Fibroblast of skin of right quadriceps (primary cell): ENCODE measurements at regions not wholly inside any gene's neighbourhood (a gene's known extent, or its start where the extent isn't known, plus 50 kb on each side); places are given as distances from the start of the nearest gene placed in this dataset.
"Not testable (repeated sequence)": the region's sequence is repeated elsewhere in the genome, so short reads cannot be mapped to it uniquely, and the experiment has no call there.

ENCODE experiments used
- DNase-seq: peaks from one replicate; pipeline ENCODE4 v3.0.0-alpha.2; 2013

DNA sequence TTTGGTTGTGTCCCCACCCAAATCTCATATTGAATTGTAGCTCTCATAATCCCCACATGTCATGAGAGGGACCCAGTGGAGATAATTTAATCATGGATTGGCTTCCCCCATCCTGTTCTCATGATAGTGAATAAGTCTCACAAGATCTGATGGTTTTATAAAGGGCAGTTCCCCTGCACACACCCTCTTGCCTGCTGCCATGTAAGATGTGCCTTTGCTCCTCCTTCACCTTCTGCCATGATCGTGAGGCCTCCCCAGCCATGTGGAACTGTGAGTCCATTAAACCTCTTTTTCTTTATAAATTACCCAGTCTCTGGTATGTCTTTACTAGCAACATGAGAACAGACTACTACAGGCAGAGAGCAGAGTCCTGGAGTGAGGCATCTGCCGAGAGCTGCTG, 90.2 kb upstream of the SLC45A1 start:
- DNase-seq = not testable (repeated sequence)

DNA sequence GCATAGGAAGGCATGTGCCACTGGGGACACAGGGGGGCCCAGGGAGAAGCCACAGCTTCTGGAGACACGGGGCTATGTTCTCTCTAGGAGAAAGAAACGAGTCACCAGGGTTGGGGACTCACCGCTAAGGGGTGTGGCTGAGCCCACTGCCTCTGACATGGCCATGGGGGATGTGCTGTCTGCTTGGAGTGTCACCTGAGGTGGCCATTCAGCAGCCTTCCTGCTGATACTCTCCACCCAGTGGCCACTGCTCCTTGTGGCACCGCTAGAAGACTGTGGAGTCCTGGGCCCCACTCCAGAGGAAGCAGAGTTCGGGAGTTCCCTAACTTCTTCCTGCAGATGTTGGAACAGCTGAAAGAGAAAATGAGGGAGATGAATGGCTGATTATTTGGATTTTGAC, 91.2 kb upstream of the SLC45A1 start:
- no peak for DNase-seq

DNA sequence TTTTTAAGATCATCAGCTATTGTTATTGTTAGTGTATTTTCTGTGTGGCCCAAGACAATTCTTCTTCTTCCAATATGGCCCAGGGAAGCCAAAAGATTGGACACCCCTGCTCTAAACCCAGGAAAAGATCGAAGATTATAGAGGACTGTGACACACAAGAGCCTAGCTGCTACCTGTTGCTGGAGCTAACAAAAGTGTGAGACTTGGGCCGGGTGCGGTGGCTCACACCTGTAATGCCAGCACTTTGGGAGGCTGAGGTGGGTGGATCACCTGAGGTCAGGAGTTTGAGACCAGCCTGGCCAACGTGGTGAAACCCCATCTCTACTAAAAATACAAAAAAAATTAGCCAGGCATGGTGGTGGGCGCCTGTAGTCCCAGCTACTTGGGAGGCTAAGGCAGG, 91.9 kb upstream of the SLC45A1 start:
- DNase-seq = not testable (repeated sequence)

DNA sequence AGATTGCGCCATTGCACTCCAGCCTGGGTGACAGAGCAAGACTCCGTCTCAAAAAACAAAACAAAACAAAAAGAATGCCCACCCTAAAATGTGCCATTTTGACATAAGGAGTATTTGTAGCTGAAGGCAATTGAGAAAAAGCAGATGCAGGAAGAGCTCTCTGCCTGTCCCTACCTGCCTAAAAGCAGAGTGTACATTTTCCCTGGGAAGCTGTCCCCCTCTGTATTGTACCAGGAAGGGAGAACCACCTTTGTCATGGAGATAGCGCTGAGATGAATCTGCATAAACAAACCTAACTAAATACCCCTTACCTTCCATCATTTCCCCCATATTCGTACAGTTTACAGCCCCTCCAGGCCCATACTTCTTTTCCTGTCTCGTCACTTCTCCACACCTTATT, 94.4 kb upstream of the SLC45A1 start:
- no peak for DNase-seq

- DNase-seq = no peak
Observed at GRCh38 chr1:8222789-8223188, 95.1 kb upstream of the SLC45A1 start.

GRCh38 chr1:8219530-8219929, 98.4 kb upstream of the SLC45A1 start:
- DNase-seq = no peak

- DNase-seq = peak; percentile 20
Observed at GRCh38 chr1:8218351-8219092, 99.4 kb upstream of the SLC45A1 start.

DNA sequence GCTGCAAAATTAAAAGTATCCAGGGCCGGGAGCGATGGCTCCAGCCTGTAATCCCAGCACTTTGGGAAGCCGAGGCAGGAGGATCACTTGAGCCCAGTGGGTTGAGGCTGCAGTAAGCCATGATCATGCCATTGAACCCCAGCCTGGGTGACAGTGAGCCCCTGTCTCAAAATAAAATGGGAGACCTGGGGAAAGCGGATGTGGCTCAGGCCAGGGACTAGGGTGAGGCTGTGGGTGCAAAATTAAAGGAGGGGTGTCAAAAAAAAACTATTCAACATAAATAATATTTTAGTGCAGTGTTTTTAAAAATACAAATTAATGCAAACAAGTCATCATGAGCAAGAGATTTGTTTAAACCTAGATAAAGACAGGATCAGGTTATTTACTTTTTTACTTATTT, 100.1 kb upstream of the SLC45A1 start:
- no peak for DNase-seq

- peak; percentile 30 for DNase-seq
Observed at GRCh38 chr1:8217011-8217711, 100.8 kb upstream of the SLC45A1 start.

GRCh38 chr1:8216005-8216404, 101.9 kb upstream of the SLC45A1 start:
- DNase-seq = peak; percentile 25

GRCh38 chr1:8214501-8215173, 103.3 kb upstream of the SLC45A1 start:
- DNase-seq = peak; percentile 49

- DNase-seq = peak; percentile 34
Observed at GRCh38 chr1:8213676-8214075, 104.2 kb upstream of the SLC45A1 start.

- DNase-seq = no peak
Observed at GRCh38 chr1:8213136-8213535, 104.8 kb upstream of the SLC45A1 start.

DNA sequence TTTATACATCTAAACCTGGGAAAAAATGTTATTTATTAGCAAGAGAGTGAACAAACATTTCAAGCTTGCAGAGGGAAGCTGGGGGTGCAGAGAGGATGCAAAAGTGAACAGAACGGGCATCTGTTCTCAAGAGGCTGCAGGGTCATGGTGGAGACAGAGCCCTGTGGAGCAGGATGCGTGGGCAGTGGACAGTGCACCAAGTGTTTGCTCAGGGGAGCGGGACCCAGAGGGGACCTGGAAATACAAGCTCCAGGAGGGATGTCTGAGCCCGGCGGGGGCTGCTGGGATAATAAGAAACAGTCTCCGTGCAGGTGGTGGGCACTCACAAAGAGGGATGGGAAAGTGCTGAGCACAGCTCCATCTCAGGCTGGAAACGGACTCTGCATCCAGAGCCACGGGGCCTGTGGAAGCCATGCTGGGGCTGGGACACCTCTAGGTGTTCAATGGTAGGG, 105.3 kb upstream of the SLC45A1 start:
- no peak for DNase-seq

- peak; percentile 99 for DNase-seq
Observed at GRCh38 chr1:8211883-8212579, 105.9 kb upstream of the SLC45A1 start.

DNA sequence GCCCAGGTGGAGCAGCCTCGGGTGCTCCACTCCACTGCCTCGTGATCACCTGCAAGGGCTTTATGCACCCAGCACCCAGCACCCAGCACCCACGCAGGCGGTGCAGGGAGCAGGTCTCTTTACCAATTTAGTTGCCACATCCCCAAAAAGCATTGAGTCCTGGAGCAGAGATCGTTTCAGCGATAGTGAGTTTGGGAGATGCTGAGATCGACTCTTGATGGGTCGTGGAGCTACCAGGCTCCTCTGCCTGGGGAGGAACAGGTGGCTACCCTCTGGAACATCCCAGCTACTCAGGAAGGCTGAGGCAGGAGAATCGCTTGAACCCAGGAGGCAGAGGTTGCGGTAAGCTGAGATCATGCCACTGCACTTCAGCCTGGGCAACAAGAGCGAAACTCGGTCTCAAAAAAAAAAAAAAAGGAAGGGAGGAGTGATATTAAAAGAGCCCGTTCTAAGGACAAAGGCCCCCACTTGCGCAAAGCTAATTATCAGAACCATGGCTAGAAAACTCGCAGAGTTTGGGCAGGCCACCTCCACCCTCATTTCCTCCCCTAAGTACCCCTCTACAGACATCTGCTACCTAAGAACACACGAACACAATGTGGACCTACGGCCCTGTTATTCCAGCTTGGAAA, 106.5 kb upstream of the SLC45A1 start:
- DNase-seq = no peak

- no peak for DNase-seq
Observed at GRCh38 chr1:8207202-8207601, 110.7 kb upstream of the SLC45A1 start.

- DNase-seq = no peak
Observed at GRCh38 chr1:8206391-8206790, 111.5 kb upstream of the SLC45A1 start.

DNA sequence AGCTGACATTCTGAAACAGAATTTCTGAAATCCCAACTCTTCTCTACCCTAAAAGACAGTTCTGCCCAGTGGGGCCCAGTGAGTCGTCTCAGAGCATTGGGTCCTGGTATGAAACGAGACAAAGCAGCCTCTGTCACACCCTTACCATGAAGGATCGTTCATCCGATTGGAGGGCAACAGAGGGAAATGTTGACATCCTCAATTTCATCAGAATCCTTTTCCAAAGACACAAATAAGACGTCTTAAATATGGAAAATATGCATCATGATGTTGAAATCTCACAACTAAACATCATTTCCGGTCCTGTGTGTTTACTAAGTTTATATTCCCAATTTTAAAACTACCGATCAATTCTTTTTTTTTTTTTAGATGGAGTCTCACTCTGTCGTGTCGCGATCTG, 112.1 kb upstream of the SLC45A1 start:
- DNase-seq = peak; percentile 26

DNA sequence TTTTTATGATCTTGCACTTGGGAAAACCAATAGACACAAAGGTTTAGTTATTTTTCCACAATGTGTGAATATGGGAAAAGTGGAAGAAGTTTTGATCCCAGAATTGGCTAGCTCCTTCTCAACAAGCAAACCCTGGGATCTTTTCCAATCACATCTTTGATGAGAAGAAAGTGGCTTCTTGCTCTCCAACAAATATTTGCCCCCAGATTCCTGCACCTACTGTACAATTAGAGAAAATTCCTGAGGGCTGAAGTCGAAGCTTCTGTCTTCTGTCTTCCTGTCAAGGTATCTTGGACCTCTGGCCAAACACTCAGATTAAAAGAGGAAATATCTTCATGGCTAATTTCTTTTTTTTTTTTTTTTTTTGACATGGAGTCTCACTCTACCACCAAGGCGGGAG, 113.1 kb upstream of the SLC45A1 start:
- peak; percentile 73 for DNase-seq

DNA sequence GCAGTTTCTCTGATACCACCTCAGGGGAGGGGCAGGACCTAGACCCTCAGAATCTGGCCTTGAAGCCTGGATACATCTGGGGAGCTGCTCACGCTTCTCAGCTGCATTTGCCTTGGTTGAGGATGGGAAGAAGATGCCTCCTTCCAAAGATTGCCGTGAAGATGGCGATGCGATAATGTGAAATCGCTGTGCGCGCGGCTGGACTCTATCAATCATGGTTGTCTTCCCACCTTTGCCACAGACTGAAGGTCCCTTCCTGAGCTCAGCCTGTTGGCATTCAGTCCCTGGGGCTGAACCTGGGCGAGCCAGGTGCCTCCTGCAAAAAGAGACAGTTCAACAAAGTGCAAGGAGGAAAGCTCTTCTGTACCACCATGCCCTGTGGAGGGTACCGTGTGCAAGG, 114.4 kb upstream of the SLC45A1 start:
- no peak for DNase-seq

- DNase-seq = no peak
Observed at GRCh38 chr1:8203056-8203455, 114.9 kb upstream of the SLC45A1 start.
